Lower lobe of right lung (tissue), 2 donors: ENCODE measurements at regions not wholly inside any gene's neighbourhood (a gene's known extent, or its start where the extent isn't known, plus 50 kb on each side); places are given as distances from the start of the nearest gene placed in this dataset.
A peak's percentile ranks its signal among the peaks of the same experiment; 100 is the strongest.

Source experiments
- ATAC-seq, 2 donors: fragments of 200-7000 bp; cut with Tn5 transposase; one replicate each; pipeline ENCODE4 v1.9.1; 2020 to 2022; ENCODE audit warnings: mild to moderate bottlenecking in 2 of 2, moderate library complexity in 2 of 2
- DNase-seq: peaks from one replicate; pipeline ENCODE4 v3.0.0-alpha.2; 2020
- H3K27ac ChIP-seq: fragments of 200-600 bp; one replicate; pipeline ENCODE4 v1.8.0; 2022
- H3K27me3 ChIP-seq: fragments of 200-600 bp; one replicate; pipeline ENCODE4 v1.8.0; 2022; ENCODE audit warnings: low read depth
- H3K36me3 ChIP-seq: fragments of 200-600 bp; one replicate; pipeline ENCODE4 v1.8.0; 2022; ENCODE audit warnings: mild to moderate bottlenecking
- H3K4me1 ChIP-seq: fragments of 200-600 bp; one replicate; pipeline ENCODE4 v1.8.0; 2022
- H3K4me3 ChIP-seq: fragments of 200-600 bp; one replicate; pipeline ENCODE4 v1.8.0; 2022; ENCODE audit warnings: mild to moderate bottlenecking
- H3K9me3 ChIP-seq: fragments of 200-600 bp; one replicate; pipeline ENCODE4 v1.8.0; 2022
- intact Hi-C: fragments of 100-400 bp; cut with DNase I; formaldehyde crosslinking; loops from one replicate; pipeline ENCODE4 v1.11.0; 2022
- TF ChIP-seq, protein P1 (sequence below): fragments of 200-600 bp; IDR thresholded peaks from one replicate; pipeline ENCODE4 v1.8.0; 2022; ENCODE audit warnings: antibody characterized with exemption, mild to moderate bottlenecking
- donor health status: DM: no; HTN: yes; CAD: no; lungs with severe emphysema.

DNA sequence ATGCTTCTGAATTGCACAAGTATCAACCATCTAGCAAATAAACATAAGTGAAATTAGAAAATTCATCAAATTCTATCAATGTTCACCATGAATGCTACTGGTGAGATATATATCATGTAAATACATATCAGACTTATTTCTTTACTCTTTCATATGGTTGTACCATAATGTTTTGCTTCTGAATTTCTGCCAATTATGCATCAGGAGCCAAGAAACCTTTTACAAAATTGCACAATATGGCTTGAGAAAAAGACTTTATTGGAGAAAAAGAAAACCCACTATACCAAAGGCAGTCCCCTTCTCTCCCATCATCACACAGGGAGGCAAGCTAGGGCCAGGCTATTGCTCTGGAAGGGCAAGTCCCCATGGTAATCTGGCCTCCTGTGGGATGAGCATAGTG is 402.6 kb downstream of the C6orf118 start:
- no peaks in the 10 kb centered on the region for H3K9me3 ChIP-seq
- no peaks in the 10 kb centered on the region for H3K27me3 ChIP-seq
- no peak overlapping the region for H3K27ac ChIP-seq
- H3K4me3 ChIP-seq: no peak overlapping the region
- no peak for DNase-seq
- H3K4me1 ChIP-seq: peaks cover 3% of the 10 kb centered on the region
- ATAC-seq: no peak
- TF ChIP-seq, protein P1, sequence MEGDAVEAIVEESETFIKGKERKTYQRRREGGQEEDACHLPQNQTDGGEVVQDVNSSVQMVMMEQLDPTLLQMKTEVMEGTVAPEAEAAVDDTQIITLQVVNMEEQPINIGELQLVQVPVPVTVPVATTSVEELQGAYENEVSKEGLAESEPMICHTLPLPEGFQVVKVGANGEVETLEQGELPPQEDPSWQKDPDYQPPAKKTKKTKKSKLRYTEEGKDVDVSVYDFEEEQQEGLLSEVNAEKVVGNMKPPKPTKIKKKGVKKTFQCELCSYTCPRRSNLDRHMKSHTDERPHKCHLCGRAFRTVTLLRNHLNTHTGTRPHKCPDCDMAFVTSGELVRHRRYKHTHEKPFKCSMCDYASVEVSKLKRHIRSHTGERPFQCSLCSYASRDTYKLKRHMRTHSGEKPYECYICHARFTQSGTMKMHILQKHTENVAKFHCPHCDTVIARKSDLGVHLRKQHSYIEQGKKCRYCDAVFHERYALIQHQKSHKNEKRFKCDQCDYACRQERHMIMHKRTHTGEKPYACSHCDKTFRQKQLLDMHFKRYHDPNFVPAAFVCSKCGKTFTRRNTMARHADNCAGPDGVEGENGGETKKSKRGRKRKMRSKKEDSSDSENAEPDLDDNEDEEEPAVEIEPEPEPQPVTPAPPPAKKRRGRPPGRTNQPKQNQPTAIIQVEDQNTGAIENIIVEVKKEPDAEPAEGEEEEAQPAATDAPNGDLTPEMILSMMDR: no peak
- no peaks in the 10 kb centered on the region for H3K36me3 ChIP-seq
- intact Hi-C loops: no loop called here

DNA sequence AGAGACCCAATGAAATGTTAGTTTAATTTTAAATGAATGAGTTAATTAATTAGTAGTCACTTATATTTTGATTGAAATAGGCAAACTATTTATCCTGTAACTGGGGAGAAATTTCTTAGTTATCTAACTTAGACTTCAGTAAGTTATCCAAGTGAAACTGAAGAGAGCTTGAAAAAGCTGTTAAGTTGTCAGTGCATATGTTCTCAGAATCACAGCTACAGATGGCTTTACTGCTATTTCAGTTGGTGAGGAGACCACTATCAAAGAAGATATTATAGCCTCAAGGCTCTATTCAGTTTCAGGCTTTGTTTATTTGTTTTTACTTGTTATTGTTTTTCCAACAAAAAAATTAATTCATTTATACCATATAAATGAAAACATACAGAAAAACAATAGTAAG is 404.1 kb downstream of the C6orf118 start:
- H3K4me3 ChIP-seq: no peak overlapping the region
- no peaks in the 10 kb centered on the region for H3K9me3 ChIP-seq
- ATAC-seq: no peak
- DNase-seq: no peak
- no peak overlapping the region for H3K27ac ChIP-seq
- intact Hi-C loops: no loop called here
- TF ChIP-seq, protein P1: no peak
- H3K36me3 ChIP-seq: no peaks in the 10 kb centered on the region
- no peaks in the 10 kb centered on the region for H3K27me3 ChIP-seq
- no peaks in the 10 kb centered on the region for H3K4me1 ChIP-seq

DNA sequence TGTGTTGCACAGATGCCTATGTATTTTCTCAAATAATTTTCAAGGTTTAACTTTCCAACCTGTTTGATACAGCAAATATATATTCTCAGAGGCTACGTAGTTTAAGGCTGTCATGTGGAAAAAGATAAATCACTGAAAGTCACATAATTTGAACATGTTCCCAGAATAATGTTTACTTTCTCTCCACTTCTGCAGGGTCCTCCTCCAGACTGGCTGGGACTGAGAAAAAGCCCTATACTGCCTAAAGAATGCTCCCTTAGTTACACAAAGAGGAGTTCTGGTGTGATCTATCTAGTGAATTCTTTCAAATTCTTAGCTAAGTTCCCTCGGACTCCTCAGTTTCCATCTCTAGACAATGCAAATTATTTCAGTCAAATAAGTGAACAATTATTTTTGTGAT is 411.0 kb downstream of the C6orf118 start:
- intact Hi-C loops: no loop called here
- no peak overlapping the region for H3K4me3 ChIP-seq
- ATAC-seq: no peak
- no peaks in the 10 kb centered on the region for H3K27me3 ChIP-seq
- DNase-seq: no peak
- H3K36me3 ChIP-seq: no peaks in the 10 kb centered on the region
- H3K4me1 ChIP-seq: no peaks in the 10 kb centered on the region
- H3K9me3 ChIP-seq: no peaks in the 10 kb centered on the region
- H3K27ac ChIP-seq: no peak overlapping the region
- TF ChIP-seq, protein P1: no peak

DNA sequence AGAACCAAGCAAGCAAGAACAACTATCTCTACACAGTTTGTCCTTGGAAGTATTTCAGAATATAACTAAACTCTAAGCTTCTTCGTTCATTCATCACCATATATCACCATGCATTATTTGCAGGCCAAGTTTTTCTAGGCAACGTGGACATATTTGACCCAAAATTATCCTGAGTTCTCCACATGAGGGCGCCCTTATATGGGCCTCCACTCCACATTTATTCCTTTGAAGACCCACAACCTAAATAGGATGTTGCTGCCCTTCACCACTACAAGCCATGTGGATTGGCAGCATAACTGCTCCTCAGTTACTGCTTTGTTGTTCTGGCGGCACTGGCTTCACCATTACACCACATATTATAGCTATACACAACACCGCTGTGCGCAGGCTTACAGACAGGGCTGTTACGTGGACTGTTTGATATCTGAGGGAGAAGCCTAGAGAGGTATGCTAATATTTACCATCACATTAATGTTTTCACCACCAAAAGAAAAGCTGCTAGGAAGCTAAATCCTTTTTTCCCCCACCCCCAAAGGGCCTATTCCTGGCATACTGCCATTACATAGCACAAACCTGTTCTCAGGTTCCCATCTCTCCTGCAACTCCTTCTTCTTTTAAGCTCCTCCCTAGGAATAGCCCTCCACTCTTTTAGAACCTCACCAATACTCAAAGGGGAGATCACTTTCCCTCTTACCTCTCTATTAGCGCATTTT is 411.7 kb downstream of the C6orf118 start:
- no peak for DNase-seq
- Histone ChIP-seq H3K36me3 (no peaks in the 10 kb centered on the region), H3K4me3 (no peak overlapping the region), H3K27ac (no peak overlapping the region), H3K4me1 (no peaks in the 10 kb centered on the region), H3K27me3 (no peaks in the 10 kb centered on the region), H3K9me3 (no peaks in the 10 kb centered on the region)
- intact Hi-C loops: no loop called here
- peak in 1 of 2 donors; percentile 54 for ATAC-seq
- TF ChIP-seq, protein P1: no peak

DNA sequence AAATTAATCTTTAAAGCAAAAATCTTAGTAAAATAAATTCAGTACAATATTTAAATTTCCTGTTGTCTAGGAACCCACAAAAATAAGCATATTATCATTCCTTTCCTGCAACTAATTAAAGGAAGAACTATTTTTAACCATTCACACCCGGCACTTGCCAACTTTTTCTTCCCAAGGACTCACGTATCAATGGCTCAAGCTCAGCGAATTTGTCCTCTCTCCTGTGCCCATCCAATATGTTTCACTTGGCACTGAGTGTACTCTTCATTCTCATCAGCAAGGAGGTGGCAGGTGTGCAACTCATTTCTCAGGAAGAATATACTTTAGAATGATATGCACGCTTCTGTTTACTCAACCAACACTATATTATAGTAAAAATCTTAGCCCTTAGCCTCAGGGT is 419.4 kb downstream of the C6orf118 start:
- Histone ChIP-seq H3K27ac (no peak overlapping the region), H3K36me3 (no peaks in the 10 kb centered on the region), H3K9me3 (no peaks in the 10 kb centered on the region), H3K4me1 (no peaks in the 10 kb centered on the region), H3K4me3 (no peak overlapping the region), H3K27me3 (no peaks in the 10 kb centered on the region)
- ATAC-seq: no peak
- intact Hi-C loops: no loop called here
- TF ChIP-seq, protein P1: no peak
- DNase-seq: no peak
